HG03108 (cell line): ENCODE measurements at regions not wholly inside any gene's neighbourhood (a gene's known extent, or its start where the extent isn't known, plus 50 kb on each side); places are given as distances from the start of the nearest gene placed in this dataset.

Source experiments
- ATAC-seq: cut with Tn5 transposase; IDR thresholded peaks from one replicate; pipeline ENCODE4 v1.9.1; 2021; ENCODE audit warnings: moderate library complexity; ENCODE audit not compliant: unreplicated experiment

- no peak for ATAC-seq
These were observed 190.9 kb upstream of the PITRM1 start for GRCh38 chr10:3363311-3364045.

GRCh38 chr10:3362394-3362793, 189.8 kb upstream of the PITRM1 start:
- ATAC-seq: no peak

GRCh38 chr10:3361640-3362039, 189.1 kb upstream of the PITRM1 start:
- ATAC-seq: no peak

GRCh38 chr10:3357737-3358136, 185.2 kb upstream of the PITRM1 start:
- ATAC-seq: no peak

- ATAC-seq: no peak
These were observed 183.0 kb upstream of the PITRM1 start for GRCh38 chr10:3355536-3355935.

GRCh38 chr10:3354174-3354900, 181.8 kb upstream of the PITRM1 start:
- no peak for ATAC-seq

- no peak for ATAC-seq
These were observed 180.7 kb upstream of the PITRM1 start for GRCh38 chr10:3353235-3353634.

GRCh38 chr10:3350617-3351258, 178.2 kb upstream of the PITRM1 start:
- ATAC-seq: no peak

- no peak for ATAC-seq
These were observed 177.6 kb upstream of the PITRM1 start for GRCh38 chr10:3350205-3350604.

- no peak for ATAC-seq
These were observed 176.0 kb upstream of the PITRM1 start for GRCh38 chr10:3348564-3348963.

- no peak for ATAC-seq
These were observed 175.0 kb upstream of the PITRM1 start for GRCh38 chr10:3347413-3348182.

GRCh38 chr10:3346851-3347250, 174.3 kb upstream of the PITRM1 start:
- no peak for ATAC-seq

GRCh38 chr10:3342771-3343170, 170.2 kb upstream of the PITRM1 start:
- no peak for ATAC-seq

GRCh38 chr10:3340127-3340730, 167.6 kb upstream of the PITRM1 start:
- ATAC-seq: no peak

- ATAC-seq: no peak
These were observed 167.0 kb upstream of the PITRM1 start for GRCh38 chr10:3339531-3339950.

GRCh38 chr10:3339121-3339520, 166.5 kb upstream of the PITRM1 start:
- no peak for ATAC-seq

GRCh38 chr10:3337741-3338140, 165.2 kb upstream of the PITRM1 start:
- ATAC-seq: no peak

- ATAC-seq: no peak
These were observed 164.2 kb upstream of the PITRM1 start for GRCh38 chr10:3336673-3337293.

GRCh38 chr10:3333426-3333825, 160.8 kb upstream of the PITRM1 start:
- no peak for ATAC-seq

GRCh38 chr10:3331690-3332230, 159.2 kb upstream of the PITRM1 start:
- no peak for ATAC-seq
